Type B pancreatic cell (in vitro differentiated cells): ENCODE measurements at regions not wholly inside any gene's neighbourhood (a gene's known extent, or its start where the extent isn't known, plus 50 kb on each side); places are given as distances from the start of the nearest gene placed in this dataset.

Experiments used
- DNase-seq: peaks from one replicate; pipeline ENCODE4 v3.0.0; 2021; ENCODE audit warnings: mixed read lengths; ENCODE audit not compliant: unreplicated experiment; ENCODE audit errors: extremely low spot score
- H3K27ac Mint-ChIP-seq: 2 replicates; pipeline ENCODE4 v1.8.0; 2021; ENCODE audit warnings: mild to moderate bottlenecking, mixed read lengths
- H3K27me3 Mint-ChIP-seq: 2 replicates; pipeline ENCODE4 v1.8.0; 2021; ENCODE audit warnings: mixed read lengths
- H3K36me3 Mint-ChIP-seq: 2 replicates; pipeline ENCODE4 v1.8.0; 2021; ENCODE audit warnings: mixed read lengths
- H3K4me1 Mint-ChIP-seq: one replicate; pipeline ENCODE4 v1.8.0; 2021; ENCODE audit warnings: mixed read lengths; ENCODE audit not compliant: unreplicated experiment
- H3K4me3 Mint-ChIP-seq: 2 replicates; pipeline ENCODE4 v1.8.0; 2021; ENCODE audit warnings: mild to moderate bottlenecking, mixed read lengths
- H3K9me3 Mint-ChIP-seq: 2 replicates; pipeline ENCODE4 v1.8.0; 2021; ENCODE audit warnings: mixed read lengths
- TF ChIP-seq, protein P1 (sequence below): fragments of 200-600 bp; sonication (generic); conservative IDR thresholded peaks from 2 replicates; pipeline ENCODE4 v1.5.0; 2021; ENCODE audit warnings: antibody characterized with exemption, mild to moderate bottlenecking

- H3K27ac Mint-ChIP-seq = peak overlapping the region; percentile 74
- TF ChIP-seq, protein P1, sequence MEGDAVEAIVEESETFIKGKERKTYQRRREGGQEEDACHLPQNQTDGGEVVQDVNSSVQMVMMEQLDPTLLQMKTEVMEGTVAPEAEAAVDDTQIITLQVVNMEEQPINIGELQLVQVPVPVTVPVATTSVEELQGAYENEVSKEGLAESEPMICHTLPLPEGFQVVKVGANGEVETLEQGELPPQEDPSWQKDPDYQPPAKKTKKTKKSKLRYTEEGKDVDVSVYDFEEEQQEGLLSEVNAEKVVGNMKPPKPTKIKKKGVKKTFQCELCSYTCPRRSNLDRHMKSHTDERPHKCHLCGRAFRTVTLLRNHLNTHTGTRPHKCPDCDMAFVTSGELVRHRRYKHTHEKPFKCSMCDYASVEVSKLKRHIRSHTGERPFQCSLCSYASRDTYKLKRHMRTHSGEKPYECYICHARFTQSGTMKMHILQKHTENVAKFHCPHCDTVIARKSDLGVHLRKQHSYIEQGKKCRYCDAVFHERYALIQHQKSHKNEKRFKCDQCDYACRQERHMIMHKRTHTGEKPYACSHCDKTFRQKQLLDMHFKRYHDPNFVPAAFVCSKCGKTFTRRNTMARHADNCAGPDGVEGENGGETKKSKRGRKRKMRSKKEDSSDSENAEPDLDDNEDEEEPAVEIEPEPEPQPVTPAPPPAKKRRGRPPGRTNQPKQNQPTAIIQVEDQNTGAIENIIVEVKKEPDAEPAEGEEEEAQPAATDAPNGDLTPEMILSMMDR = no peak
- H3K36me3 Mint-ChIP-seq = no peaks in the 10 kb centered on the region
- H3K27me3 Mint-ChIP-seq = no peaks in the 10 kb centered on the region
- peaks cover 42% of the 10 kb centered on the region for H3K4me1 Mint-ChIP-seq
- no peak for DNase-seq
- H3K9me3 Mint-ChIP-seq = peaks cover 6% of the 10 kb centered on the region
- H3K4me3 Mint-ChIP-seq = no peak overlapping the region
Measured at GRCh38 chr10:29838539-29838938, 203.8 kb upstream of the SVIL start.

DNA sequence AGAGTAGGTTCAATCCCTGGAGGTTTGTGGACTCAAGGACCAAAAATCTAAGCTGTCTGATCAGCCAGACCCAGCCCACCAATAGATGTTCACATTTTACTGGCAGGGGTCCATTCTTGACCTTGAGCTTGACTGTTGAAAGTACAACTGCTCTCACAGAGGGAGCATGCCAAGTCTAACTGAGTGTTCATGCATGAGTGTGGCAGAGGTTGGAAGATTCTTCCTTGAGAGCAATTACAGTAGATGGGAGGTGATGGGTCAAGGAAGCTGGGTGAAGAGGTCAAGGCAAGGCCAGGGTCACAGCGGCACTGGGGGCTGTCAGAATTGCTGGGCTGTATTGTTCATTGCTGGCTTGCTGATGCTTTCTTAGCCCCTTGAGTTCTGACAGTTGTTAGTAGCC, 202.8 kb upstream of the SVIL start:
- Mint-ChIP-seq H3K27me3 (no peaks in the 10 kb centered on the region), H3K9me3 (peaks cover 6% of the 10 kb centered on the region), H3K27ac (peak overlapping the region; percentile 74), H3K36me3 (no peaks in the 10 kb centered on the region), H3K4me3 (no peak overlapping the region), H3K4me1 (peaks cover 35% of the 10 kb centered on the region)
- TF ChIP-seq, protein P1 = no peak
- no peak for DNase-seq

DNA sequence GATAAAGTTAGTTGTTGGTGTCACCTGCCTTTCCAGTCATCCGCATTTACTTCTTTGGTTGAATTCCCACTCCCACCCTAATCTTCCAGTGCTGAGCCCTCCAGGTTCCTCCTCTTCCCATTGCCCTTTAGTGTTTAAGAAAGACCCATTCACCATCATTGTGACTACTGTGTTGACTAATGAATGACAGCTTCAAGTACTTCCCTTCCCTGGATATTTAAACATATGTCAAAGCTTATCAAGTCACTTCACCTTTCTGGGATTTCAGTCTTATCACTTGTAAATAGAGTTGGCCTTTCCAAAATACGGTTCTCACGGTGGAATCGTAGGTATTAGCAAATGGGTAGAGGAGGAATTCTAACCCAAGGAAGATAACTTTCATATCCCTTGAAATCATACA, 201.6 kb upstream of the SVIL start:
- Mint-ChIP-seq H3K4me3 (no peak overlapping the region), H3K27me3 (no peaks in the 10 kb centered on the region), H3K36me3 (no peaks in the 10 kb centered on the region), H3K4me1 (peaks cover 24% of the 10 kb centered on the region), H3K27ac (peak overlapping the region; percentile 37), H3K9me3 (peaks cover 10% of the 10 kb centered on the region)
- TF ChIP-seq, protein P1 = no peak
- no peak for DNase-seq

DNA sequence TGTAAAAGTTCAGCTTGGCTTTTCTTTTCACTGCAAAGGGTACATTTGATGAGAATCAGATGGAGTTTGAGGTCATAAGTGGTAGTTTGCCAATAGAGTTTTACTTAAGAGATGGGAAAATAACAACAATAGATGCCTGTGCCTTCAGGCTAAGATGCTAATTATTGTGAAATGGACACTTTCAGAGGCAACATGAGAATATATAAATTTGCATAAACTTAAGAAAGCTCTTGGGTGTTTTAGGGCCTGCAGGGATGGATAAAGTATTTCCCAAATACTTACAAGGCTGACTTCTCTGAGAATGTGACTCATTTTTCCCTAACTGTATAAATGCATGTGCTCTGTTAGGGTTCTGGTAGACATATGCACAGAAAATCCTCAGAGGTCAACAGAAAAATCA, 200.3 kb upstream of the SVIL start:
- no peak for DNase-seq
- Mint-ChIP-seq H3K4me3 (no peak overlapping the region), H3K4me1 (peaks cover 11% of the 10 kb centered on the region), H3K27me3 (no peaks in the 10 kb centered on the region), H3K27ac (no peak overlapping the region), H3K9me3 (peaks cover 10% of the 10 kb centered on the region), H3K36me3 (no peaks in the 10 kb centered on the region)
- TF ChIP-seq, protein P1 = no peak

DNA sequence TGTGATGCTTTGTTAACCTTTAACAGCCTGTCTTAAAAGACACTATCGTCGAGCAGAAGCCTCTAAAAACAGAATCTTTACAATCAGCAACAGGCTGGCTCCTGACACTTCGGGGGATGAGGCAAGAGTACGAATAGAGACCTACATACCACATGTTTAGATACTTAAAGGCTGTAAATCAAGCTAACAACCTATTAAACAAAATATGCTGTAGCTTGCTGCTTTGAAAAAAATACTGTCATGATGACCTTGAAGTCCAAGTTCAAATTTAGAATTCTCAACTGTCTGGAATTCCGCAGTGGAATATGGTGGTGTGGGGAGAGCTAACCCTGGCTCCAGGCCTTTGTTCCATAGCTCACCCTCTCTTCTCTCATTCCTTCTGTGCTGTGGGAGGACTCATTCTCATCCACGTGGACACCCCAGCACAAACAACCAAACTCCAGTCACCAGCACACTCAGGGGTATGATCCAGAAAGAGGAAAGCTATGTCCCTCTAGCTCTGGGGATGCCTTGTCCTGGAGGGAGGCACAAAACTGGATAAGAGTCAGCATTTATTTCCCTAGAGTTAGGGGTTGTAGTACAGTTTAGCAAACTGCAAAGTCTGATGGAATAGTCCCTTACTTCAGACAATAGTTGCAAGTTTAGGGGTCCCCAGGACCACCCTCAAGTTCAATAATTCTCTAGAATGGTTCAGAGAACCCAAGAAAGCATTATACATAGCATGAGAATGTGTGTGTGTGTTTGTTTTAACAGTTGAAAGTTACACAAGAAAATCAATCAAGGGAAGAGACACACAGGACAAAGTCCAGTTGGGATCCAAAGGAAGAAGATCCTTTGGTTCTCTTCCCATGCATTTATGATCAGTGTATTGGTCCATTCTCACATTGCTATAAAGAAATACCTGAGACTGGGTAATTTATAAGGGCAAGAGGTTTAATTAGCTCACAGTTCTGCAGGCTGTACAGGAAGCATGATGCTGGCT, 196.1 kb upstream of the SVIL start:
- no peak overlapping the region for H3K27ac Mint-ChIP-seq
- H3K4me1 Mint-ChIP-seq = peaks cover 10% of the 10 kb centered on the region

More for the DNA sequence above, 196.1 kb upstream of the SVIL start:
- TF ChIP-seq, protein P1 = no peak
- Mint-ChIP-seq H3K9me3 (peaks cover 15% of the 10 kb centered on the region), H3K4me3 (no peak overlapping the region), H3K36me3 (no peaks in the 10 kb centered on the region), H3K27me3 (no peaks in the 10 kb centered on the region)
- DNase-seq = no peak
